GM19239 (cell line): ENCODE measurements at regions not wholly inside any gene's neighbourhood (a gene's known extent, or its start where the extent isn't known, plus 50 kb on each side); places are given as distances from the start of the nearest gene placed in this dataset.
"Not testable (repeated sequence)": the region's sequence is repeated elsewhere in the genome, so short reads cannot be mapped to it uniquely, and the experiment has no call there.

Source experiments
- DNase-seq: peaks from one replicate; pipeline ENCODE4 v3.0.0; 2011; ENCODE audit warnings: low spot score; ENCODE audit not compliant: insufficient read length
- FAIRE-seq: peaks from 2 replicates; lab custom pipeline; 2011; peaks lifted over from hg19 to GRCh38; lab: Jason Lieb, UNC

DNA sequence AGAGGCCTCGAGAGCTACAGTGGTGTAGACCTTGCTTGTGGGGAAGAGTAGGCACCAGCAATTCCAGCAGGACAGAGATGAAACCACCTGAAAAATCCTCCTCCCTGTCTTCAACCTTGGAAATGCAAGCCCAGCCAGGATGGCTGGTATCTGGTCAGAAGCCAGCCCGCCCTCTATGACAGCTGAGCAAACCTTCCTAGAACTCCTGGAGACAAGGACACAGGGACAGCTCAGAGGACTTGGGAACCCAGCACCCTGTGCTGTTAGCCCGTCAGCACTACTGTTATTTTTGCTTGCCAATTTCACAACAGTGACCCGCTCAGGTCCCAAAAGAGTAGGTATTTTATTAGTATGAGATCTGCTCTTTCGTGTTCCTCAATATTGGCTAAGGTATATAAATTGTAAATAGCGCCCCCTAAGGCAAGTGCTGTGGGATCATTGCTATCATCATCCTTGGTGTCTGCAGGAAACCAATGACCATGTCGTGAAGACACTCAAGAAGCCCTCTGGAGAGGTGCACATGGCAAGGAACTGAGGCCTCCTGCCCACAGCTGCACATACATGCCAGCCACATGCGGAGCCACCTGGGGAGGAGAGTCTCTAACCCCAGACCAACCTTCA lies 156.5 kb upstream of the CHST15 start:
- FAIRE-seq (no peak), DNase-seq (no peak)

DNA sequence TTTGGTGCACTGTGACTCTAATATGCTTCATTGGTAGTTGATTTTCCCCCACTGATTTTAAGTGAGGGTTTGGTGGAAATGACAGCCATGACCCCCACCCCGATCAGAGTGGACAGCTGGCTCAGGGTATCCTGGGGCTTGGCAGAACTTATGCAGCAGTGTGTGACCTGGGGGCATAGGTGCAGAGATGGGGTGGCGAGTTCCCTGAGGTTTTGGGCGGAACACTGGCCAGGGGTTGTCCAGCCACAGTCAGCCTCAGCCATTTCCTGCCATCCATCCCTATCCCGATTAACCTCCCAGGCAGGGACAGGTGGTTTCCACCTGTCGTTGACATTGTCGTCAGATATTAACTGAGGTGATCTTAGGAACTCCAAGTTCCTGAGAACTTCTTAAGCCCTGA lies 155.8 kb upstream of the CHST15 start:
- no peak for FAIRE-seq

DNA sequence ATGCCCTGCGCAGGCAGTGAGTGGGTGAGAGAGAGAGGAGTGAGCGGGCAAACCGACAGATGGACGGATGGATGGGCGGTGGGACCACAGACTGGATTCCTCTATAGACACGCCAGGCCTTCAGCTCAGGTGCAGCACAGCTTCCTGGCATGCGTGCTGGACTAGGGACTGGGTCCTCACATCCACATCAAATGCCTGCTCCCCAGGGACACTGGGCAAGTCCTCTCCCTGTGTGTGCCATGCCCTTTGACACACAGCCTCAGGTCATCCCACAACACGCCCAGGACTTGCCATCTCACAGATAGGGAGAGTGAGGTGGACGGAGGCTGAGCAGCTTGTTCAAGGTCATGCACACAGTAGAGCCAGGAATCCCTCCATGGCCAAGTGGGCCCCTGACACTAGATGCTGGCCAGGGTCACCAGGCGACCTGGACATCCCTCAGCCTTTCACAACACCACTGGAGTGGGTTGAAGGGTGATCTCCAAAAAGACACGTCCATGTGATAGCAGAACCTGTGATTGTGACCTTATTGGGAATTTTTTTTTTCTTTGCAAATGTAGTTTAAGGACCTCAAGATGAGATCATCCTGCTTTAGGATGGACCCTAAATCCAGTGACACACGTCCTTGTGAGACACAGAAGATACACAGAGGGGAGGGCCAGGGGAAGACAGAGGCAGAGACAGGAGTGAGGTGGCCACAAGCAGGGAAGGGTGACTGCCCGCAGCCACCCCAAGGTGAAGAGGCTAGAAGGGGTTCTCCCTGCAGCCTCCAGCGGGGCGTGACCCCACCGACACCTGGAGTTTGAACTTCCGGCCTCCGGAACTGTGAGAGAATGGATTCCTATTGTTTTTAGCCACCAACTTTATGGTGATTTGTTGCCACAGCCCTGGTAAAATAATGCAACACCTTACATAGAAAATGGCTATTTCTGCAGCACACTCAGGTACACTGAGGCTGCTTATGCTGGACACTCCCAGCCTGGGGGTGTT lies 155.0 kb upstream of the CHST15 start:
- FAIRE-seq, result no peak
- DNase-seq, result no peak

More for the DNA sequence above, 155.8 kb upstream of the CHST15 start:
- DNase-seq, result no peak

DNA sequence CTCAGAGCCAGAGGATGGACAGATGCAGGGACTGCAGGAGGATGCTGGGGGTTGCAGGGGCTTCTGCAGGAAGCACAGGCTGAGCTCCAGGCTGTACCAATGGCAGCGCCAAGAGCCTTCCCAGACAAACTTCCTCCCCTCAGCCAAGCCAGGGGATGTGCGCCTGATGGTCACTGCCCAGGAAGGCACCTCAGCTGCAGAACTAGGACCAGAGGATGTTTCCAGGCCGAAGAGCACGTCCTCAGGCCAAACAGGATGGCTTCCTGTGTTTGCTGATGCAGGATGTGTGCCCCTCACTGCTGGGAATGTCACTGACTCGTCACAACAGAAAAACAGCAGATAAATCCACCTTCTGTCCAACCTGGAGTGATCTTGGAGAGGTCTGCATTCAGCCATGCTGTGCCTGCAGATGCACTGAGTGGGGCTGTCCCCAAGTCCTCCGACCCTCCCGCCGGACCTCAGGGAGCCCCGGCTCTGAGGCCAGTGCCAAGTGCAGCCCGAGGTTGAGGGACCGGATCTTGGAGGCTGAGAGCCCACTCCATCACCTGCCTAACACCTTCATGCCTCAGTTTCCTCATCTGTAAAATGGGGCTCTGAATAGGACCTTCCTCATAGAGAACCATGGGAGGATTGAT lies 152.5 kb upstream of the CHST15 start:
- DNase-seq (no peak), FAIRE-seq (no peak)

DNA sequence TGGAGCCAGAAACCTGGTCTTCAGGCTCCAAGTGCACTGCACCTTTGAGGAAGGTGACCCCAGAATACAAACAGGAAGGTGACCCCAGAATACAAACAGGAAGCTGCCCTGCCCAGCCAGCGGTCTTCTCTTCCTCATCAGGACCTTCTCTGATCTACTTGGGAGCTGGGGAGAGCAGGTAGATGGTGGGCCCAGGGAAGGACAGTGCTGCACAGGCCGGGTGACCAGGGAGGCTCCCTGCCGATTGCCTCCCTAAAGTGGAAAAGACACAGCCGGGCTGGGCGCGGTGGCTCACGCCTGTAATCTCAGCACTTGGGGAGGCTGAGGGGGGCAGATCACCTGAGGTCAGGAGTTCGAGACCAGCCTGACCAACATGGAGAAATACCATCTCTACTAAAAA lies 151.8 kb upstream of the CHST15 start:
- no peak for DNase-seq
- no peak for FAIRE-seq

DNA sequence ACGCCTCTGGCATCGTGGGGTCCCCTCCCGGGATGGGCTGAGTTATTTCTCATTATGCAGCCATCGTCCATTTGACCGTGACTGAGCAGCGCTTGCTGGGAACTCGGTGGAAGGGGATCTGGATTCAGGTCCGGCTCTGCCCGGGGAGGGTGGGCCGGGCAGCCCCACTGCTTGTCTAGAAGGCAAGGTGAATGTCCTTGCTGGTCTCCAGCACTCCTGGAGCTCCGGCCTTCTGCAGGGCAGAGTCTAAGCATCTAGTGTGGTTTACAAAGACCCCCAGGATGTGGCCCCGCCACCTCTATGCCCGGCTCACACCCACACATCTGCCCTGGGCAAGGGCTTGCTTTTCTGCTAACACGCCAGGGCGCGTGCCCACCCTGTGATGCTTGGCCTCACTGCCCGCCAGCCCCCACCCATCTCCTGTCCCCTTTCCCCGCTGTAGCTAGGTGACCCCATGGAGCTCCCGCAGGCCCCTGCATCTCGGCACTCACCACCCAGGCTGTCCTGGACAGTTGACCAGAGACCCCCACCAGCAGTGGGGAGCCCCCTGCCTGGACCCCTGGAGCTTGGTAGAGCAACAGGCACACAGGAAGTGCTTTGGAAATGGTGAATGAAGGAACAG lies 151.0 kb upstream of the CHST15 start:
- no peak for FAIRE-seq

DNA sequence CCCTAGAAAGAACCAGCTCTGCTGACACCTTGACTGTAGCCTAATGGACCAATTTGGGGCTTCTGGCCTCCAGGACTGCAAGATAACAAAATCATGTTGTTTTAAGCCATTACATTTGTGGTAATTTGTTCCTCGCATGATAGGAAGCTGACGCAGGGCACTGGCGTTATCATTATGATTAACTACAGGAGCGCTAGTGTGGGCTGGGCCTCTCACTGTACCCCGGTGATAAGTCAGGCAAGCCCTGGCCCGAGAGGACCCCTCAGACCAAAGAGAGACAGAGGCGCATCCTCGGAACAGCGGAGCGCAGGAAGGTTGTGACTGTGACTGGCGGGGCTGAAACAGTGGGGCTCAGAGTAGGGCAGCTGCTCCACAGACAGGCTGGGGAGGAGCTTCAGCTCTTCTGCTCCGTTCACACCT lies 150.3 kb upstream of the CHST15 start:
- FAIRE-seq (no peak), DNase-seq (no peak)

More for the DNA sequence above, 151.0 kb upstream of the CHST15 start:
- DNase-seq, result no peak

DNA sequence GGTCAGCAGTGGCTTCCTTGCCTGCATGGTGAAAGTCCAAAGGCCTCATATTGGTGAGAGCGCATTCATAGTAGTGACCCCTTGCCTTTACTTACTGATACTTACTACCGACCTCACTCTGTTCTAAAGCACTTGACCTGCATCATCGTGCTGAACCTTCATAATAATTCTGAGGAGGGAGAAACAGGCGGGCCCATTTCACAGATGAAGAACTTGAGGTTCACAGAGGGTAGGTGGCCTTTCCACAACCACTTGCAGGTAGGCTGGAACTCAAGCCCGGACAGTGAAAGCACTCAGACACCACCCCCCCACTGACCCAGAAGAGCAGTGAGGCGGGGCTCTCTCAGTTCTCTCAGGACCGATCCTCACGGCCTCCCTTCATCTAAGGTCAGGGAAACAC lies 149.4 kb upstream of the CHST15 start:
- no peak for FAIRE-seq
- DNase-seq, result no peak

DNA sequence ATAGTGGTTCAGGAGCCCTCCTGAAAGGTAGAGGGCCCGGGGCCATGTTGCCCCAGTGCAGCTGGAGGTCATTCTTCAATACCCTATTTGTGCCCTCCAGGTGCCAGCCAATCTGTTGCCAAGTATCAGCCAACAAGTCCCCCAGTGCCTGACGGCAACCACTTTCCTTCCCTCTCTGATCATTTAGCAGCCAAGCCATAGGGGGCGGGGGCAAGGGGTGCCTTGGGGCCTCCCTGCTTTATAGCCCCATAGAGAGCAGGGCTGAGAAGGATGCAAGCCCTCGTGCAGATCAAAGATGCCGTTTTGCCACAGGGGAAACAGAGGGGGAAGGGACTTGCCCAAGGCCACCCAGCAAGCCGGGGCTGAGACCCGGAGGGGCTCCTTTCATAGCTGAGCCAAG lies 149.0 kb upstream of the CHST15 start:
- DNase-seq (no peak), FAIRE-seq (no peak)

DNA sequence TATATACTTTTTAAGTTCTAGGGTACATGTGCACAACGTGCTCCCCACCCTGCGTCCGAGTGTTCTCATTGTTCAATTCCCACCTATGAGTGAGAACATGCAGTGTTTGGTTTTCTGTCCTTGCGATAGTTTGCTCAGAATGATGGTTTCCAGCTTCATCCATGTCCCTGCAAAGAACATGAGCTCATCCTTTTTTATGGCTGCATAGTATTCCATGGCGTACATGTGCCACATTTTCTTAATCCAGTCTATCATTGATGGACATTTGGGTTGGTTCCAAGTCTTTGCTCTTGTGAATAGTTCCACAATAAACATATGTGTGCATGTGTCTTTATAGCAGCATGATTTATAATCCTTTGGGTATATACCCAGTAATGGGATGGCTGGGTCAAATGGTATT lies 148.1 kb upstream of the CHST15 start:
- DNase-seq, FAIRE-seq: not testable (repeated sequence)

DNA sequence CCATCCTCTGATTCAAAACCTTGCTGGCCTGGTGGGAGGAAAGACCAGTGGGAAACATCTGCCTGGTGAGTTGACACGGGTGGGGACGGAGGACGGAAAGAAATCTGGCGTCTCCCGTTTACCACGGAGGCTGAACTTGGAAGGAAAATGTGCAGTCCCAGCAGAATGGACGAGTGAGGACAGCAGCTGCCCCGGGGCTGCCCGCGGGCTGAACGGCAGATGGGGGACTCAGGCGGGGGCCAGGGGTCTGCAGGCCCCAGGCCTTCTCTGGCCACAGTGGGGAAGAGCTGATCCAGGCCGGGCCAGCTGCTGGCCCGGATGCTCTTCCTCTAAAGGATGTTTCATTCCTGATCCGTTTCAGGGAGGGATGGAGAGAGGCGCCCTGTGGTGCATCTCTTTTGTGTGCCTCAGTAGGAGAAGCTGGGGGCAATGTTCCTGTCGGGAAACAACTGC lies 147.5 kb upstream of the CHST15 start:
- DNase-seq (no peak), FAIRE-seq (no peak)

DNA sequence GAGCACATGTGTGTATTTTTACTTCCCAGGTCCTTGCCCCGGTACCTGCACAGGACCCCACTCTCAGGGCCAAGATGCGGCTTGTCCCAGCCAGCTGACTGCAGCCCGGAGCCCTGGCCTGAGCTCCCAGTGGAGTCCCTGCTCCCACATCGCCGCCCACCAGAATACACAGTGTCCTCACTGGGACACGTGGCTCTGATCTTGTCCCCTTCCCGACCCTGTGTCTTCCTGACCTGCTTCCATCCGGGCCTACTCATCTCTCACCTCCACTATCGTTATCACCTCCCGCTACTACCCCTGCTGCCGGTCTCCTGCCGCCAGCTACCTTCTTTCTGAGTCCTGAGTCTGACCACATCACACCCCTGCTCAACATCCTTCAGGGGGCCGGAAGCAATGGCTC lies 146.3 kb upstream of the CHST15 start:
- no peak for DNase-seq
- FAIRE-seq, result no peak

DNA sequence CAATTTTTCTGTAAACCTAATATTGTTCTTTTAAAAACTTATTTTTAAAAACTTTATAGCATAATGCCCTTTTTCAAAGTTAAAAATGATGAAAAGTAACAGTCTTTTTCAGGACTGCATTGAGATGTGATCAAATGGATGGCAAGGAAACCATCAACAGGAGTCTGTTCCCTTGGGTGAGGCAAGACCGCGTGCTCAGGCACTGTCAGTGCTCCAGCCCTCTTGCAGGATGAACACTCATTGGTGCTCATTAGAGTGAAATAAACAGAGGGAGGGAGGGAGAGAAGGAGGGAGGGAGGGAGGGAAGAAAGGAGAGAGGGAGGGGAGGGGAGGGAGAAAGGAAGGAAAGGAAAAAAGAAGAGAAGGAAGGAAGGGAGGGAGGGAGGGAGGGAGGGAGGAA lies 145.7 kb upstream of the CHST15 start:
- no peak for FAIRE-seq

DNA sequence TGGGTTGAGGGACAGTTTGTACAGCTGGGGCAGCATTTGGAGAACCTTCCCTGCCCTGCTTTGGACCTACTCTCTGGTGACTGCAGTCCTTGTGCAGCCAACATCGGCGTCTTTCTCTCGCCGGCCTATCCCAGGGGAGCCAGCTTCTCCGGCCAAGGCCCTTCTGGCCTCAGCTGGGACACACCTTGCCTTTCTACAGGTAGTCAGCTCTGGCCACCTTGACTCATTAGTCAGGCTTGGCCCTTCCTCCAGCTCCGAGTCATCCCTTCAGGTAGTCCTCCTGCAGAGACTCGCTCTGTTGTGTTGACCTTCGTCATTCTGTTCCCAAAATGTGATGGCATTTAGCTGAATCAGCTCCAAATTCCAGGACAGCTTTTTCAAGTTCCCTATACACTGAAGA lies 145.0 kb upstream of the CHST15 start:
- no peak for FAIRE-seq
- no peak for DNase-seq

More for the DNA sequence above, 145.7 kb upstream of the CHST15 start:
- DNase-seq, result no peak

DNA sequence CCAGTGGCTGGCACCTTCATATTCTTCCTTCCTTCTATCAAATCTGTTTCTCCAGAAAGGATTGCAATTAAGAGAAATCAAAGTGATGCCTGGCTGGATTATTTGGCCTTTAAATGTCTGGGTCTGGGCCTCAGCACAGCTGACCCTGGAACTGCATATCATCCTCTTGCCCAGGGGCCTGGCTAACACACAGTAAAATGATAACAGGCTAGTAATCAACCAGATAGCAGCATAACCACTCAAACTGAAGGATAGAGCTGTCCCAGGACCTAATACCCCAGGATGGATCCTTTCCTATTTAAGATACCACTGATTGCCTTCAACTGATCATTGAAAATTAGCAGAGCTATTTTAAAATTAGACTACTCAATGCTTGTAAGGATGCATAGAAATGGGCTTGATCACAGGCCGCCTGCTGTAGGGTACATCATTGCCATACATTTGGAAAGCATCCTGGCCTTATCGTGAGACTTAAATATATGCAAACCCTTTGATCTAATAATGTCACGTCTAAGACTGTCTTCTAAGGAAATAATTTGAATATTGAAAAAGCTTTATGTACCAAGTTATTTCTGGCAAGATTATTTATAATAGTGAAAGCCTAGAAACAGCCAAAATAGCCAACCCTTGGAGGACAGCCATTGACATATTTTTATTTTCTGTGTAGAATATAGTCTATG lies 144.0 kb upstream of the CHST15 start:
- no peak for FAIRE-seq

DNA sequence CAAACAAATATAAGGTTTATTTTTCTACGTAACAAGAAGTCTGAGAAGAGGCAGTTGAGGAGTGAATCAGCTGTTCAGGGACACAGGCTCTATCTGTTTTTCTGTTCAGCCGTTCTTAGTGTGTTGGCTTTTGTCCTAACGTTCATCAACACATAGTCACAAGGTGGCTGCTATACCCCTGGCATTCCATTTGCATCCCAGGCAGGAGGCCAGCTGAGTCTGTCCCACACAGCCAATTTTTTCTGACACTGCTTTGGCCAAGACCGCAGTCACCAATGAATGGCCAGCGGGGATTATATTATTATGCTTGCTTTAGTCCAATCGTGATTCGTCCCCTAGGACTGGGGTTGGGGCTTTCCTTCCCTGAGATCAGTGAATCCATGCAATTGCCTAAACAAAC lies 143.4 kb upstream of the CHST15 start:
- DNase-seq (no peak), FAIRE-seq (no peak)

More for the DNA sequence above, 144.0 kb upstream of the CHST15 start:
- DNase-seq, result no peak

DNA sequence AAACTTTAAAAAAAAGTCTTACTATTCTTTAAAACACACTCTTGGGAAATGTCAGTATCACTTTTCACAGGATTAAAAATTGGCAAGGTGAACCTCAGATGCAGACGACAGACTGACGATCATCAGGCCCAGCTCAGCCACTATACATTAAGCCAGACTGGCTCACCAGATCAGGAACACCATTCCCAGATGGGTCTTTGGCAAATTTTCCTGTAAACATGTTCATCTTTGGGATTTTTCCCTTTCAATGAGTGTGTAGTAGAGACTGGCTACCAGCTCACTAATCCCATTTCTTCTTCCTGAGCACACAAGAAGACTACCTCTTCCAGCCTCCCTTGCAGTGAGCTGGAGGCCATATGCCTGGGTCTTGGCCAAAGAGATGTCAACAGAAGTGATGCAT lies 142.7 kb upstream of the CHST15 start:
- no peak for FAIRE-seq
- no peak for DNase-seq

DNA sequence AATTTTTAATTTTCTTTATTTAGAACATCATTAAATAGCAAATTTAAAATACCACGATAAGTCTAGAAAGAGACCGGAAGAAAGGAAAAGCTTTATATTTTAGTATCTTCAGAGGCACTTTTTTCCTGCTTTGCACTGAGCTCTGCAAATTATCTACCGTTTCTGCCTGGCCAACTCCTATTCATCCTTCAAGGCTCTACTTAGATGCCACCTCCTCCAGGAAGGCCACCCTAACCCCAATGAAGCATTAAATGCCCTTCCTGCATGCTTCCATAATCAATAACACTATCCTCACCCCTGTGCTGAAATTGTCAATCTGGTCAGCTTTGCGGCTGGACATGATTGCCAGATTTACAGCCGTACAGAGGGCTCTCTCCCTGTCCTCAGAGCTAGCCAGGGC lies 141.8 kb upstream of the CHST15 start:
- FAIRE-seq, result no peak
- DNase-seq, result no peak

DNA sequence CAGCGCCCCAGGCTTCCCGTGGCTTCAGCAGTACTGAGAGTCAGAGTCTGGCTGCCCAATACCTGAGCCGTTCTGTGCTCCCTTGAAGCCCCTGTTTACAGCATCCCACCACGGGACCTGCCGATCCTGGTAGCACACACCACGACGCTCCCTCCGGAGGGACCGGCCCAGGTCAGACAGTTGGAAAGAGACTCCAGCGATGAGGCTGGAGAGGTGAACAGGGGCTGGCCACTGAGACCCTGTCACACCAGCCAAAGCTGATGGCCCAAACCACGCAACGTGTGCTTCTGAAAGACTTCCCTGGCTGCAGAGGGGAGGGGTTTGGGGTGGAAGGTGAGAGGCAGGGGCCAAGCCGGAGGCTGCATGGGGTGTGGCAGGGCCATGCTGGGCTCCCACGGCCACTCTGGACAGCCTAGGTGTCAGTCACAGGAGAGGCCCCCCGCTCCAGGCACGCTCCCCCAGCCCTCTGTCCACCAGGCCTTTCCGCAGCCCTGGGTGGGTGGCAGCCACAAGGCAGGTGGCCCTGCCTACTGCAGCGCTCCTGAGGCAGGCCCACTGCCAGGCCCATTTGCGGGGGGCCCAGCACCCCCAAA lies 140.2 kb upstream of the CHST15 start:
- DNase-seq (no peak), FAIRE-seq (no peak)
